ENCODE measurements at regions not wholly inside any gene's neighbourhood (a gene's known extent, or its start where the extent isn't known, plus 50 kb on each side); places are given as distances from the start of the nearest gene placed in this dataset.
"Not testable (repeated sequence)": the region's sequence is repeated elsewhere in the genome, so short reads cannot be mapped to it uniquely, and the experiment has no call there.

DNA sequence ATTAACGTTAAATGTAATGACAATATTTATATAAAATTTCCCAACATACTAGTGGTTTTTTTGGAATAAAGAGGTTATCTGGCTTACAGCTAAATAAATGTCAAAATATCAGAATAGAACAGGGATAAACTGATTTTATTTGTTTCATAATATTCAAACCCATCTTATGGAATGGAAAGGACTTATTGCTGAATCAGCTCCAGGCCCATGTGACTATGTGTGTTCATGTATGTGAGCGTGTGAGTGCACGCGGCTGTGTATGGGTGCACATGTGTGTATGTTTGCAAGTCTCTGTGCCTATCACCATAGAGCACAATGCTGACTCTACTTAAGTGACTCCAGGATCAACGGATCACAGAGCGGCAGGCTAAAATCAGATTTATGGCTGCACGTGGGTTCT, 392.3 kb upstream of the GRM7 start:
- DNase-seq, result no peak

DNA sequence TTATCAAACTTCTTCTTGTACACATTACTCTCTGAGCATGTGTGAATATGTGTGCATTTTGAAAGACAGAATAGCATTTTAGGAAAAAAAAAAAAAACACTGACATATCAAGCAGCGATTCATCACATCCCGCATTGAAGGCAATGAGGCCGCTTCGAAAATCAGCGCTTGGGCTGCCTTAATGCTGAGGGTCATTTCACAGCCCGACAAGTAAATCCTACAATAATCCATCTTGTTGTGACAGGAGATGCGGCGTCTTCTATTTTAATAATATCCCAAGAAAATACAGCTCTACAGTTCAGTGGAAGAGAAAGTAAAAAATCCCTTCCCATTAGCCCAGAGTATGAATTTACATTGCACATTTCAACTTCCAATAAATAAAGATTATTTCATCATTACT, 389.2 kb upstream of the GRM7 start:
- no peak for DNase-seq

DNA sequence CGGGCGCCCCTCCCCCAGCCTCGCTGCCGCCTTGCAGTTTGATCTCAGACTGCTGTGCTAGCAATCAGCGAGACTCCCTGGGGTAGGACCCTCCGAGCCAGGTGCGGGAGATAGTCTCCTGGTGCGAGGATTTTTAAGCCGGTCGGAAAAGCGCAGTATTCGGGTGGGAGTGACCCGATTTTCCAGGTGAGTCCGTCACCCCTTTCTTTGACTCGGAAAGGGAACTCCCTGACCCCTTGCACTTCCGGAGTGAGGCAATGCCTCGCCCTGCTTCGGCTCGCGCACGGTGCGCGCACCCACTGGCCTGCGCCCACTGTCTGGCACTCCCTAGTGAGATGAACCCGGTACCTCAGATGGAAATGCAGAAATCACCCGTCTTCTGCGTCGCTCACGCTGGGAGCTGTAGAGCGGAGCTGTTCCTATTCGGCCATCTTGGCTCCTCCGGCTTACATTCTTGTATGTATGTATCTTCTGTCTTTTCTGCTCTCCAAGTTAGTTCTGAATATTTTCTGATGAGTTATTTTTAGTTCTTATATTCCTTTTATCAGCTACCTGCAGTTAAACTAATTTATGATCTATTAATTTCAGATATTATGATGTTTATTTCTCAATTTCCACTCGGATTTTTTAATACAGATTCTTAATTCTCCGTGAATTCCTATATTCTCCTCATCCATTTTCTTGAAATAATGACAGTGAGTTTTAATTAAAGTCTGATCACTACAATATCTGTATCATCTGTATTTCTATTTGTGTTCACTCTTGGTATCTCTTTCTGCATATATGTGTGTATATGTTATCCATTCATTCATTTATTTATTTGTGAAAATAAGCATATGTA, 370.2 kb upstream of the GRM7 start:
- DNase-seq, result not testable (repeated sequence)

DNA sequence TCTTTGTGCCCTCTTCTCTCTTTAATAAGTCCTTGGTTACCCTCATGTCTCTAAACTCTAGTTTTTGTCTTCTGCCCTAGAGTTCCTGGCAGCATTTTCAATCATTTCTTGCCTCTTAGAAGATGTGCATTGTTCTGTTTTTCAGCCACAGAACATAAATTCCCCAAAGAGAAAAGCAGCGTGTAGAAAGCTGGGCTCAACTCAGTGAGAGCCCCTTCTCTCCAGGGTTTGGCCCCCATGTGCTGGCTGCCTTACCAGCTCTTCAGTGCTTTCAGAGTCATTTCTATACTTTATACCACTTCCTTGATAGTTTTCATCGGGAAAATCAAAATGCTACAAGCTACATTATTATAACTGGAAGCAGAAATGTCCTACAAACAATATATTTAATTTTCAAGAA, 369.1 kb upstream of the GRM7 start:
- DNase-seq, result no peak

DNA sequence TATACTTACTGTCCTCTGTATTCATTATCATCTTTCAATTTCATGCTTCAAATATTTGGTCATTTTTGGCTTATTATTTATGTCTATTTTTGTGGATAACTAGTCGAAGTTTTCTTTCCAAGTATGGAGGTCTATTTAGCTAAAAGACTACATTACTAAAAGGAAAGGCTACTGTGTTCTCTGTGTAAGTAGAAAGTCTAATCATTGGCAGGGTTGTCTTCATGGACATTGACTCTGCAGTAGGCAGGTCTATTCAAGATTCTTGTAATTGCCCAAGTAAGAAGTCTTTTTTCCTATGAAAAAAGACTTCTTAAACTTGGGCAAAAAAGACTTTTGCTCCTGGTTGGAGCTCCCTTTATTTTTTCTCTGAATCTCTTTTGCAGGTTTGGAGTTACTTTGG, 368.6 kb upstream of the GRM7 start:
- no peak for DNase-seq

DNA sequence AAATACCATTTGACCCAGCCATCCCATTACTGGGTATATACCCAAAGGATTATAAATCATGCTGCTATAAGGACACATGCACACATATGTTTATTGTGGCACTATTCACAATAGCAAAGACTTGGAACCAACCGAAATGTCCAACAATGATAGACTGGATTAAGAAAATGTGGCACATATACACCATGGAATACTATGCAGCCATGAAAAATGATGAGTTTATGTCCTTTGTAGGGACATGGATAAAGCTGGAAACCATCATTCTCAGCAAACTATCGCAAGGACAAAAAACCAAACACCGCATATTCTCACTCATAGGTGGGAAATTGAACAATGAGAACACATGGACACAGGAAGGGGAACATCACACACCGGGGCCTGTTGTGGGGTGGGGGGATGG, 362.0 kb upstream of the GRM7 start:
- not testable (repeated sequence) for DNase-seq

DNA sequence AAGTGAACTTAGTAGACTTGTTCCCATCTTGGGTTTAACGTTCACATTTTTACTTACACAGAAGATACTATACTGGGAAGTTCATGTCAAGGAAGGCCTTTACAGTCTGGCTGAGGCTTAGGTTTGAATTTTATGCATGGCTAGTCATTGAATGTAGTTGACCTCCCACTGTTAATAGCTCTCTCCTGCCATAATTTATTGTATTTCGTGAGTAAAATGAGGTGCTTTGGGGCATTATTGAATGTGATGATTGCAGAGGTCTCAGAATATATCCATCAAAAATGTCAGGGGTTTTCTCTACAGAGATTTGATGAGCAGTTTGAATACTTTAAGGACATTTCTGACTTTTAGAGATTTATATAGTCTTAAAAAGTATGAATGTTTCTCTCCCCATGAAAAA, 356.6 kb upstream of the GRM7 start:
- DNase-seq, result no peak

DNA sequence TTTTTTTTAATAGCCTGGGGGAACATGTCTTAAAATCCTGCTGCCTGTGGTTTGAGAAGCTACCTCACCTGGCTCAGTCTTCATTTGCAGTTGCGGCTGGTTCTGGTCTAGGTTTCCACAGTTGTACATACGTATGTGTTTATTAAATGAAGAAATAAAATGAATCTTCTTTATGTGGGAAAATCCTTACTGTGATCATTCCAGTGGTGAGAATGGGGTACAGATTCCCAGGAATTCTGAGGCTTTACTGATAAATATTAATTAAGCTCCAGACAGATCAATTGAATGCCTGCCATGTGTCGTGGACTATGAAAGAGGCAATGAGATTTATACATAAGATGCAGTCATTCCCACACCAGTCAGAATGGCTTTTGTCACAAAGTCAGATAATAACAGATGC, 356.1 kb upstream of the GRM7 start:
- no peak for DNase-seq

DNA sequence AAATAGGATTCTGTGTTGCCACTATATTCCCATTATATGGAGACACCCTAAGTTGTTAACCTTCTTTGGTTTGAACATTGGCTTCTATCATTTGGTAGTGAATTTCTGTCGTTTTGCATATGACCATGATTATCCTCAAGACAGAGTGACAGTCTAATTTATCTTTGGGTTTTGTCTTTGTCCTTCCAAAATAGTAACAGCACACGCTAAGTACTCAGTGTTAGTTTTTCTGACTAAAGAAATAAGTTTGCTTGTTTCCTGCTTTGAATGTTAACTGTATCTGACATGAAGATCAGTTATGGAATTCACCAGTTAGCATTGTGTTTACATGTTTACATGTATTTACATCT, 352.5 kb upstream of the GRM7 start:
- no peak for DNase-seq

DNA sequence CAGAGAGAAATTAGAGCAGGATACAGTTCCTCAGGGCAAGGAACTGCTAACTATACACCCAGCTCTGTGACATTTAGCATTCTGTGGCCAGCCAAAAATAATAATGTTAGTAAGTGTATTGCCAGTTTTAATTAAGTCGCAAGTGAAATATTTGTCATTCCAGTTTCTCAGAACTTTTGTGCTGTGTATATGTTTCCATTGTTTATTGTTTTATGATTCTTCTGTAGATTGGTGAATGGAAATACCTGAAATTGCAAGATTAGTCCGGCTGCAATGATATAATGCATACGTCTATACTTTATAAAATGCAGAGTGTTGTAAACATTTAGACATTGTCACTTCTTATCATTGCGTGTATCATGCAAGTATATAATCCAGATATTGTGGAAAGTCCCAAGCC, 351.3 kb upstream of the GRM7 start:
- DNase-seq, result no peak

DNA sequence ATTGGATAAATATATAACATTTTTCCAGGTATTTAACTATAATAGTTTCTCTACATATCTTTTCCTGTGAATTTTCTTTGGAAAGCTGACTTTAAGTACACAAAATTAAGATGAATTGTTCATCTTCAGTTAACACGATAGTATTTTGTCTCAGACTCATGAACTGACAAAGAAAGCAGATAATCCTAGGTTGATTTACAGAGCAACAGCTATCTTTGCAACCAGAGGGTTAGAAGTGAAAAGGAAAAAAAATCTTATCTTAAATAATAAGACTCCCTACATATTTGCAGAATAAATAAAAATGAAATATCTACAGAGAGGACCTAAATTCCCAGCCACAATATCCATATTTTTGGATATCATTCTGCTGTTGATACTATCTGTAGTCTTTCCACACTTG, 350.2 kb upstream of the GRM7 start:
- DNase-seq, result no peak

DNA sequence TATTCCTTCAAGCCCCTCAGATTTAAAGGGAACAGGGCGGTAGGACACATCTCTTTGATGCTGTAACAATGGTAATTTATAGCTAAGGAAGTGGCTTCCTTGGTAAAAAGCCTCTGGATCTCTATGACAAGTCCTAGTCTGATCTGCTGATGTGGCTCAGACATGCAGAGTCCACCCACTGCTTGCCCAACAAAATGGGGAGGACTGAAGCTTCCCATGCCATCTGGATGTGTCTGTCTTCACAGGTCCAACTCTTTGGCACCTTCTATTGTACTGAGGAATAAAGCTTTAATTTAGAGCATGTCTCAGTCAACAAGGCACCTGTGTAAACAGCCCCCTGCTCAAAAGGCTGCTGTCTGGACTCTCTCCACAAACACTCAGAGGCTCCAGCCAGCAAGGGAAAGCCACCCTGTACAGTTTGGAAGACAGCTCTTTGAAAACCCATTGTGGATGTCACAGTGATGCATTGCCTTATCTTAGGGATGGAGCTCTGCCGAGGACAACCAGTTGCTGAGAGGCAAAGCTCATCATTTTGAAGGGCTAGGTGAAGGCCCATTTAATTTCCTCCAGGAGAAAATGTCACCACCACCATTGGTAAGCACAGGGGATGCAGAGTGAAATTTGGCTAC, 348.6 kb upstream of the GRM7 start:
- DNase-seq, result no peak

DNA sequence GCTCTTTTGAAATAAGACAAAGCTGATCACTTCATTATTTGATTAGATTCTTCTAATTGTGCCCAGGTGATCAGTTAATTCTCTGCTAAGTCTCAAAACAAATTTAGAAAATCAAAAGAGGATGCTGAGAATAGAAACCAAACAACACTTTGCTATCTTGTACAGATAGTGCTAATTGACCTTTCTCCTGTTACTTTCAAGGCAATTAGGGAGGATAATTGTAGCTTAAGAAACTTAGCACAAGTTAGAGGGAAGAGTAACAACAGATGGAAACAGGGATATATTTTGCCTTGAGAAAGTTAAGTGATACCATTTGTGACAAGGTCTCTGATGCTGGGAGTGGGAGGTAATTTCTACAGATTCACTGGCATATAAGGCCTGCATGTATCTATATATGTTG, 344.8 kb upstream of the GRM7 start:
- no peak for DNase-seq

DNA sequence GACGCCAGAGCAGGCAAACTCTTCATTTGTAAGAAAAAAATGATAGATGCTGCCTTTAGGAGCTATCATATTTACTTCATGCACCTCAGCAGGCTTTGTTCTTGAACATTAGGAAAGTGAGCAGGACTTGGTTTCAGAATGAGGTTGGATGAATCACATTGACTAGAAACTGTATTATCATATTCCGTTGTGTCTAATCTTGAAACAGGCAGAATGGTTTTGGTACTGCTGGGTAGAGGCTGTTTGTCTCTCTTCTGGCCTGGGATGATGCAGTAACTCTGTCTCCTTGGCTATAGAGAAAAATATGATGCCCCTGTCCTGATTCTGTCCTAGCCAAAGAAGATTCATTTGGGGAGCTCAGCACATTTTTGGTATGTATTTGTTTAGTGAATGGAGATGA, 344.2 kb upstream of the GRM7 start:
- DNase-seq, result no peak

DNA sequence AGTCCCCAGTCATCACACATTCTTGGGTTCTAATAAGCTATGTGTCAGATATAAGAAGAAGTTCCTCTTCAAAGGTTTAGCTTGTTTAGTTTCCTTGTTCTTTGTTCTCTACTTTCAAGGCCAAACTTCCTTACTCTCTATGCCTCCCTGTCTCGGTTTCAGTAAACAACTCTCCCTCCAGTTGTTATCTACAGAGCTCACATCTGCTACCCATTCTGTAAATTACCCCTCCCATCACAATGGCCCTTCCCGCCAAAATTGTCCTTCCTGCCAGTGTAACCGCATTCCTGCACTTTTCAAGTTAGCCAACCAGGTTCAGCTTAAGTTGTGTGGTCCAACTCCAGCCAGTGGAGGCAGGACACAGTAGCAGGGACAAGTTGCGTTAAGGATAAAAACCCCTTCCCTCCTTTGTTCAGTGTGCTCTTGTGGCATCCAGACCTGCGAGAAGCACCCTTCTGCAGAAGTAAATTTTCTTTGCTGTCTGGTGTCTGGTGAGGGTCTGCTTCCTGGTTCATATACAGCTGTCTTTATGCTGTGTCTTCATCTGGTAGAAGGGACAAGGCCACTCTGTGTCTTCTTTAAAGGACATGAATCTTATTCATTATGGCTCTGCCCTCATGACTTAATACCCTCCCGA, 342.1 kb upstream of the GRM7 start:
- DNase-seq, result no peak

DNA sequence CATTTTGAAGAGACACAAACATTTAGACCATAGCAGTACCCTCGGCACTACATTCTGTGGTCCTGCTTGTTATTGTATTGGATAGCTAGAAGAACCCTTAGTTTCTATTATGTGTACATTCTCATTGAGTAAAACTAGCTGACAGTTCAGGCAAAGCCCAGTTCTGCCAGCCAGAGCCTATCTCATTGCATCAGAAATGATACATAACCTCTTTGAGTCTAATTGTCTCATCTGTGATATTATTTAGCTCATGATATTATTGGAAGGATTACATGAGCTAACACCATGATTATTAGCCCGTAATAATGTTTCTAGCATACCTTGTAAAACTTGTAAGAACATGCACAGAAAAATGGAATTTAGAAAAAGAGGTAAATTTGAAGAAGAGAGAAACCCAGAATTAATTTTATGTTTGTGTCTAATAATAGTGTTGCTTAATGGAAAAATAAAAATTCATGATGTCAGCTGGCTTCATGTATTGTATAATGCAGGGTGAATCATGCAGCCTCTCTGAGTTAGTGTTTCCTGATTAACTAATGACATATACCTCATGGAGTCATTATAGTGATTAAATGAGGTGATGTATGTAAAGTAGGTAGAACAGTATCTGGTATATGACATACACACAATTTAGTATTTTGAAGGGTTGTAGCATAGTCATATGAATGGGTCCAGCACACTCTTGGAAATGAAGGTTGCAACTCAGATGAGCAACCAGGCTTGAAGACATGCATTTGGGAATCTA, 339.4 kb upstream of the GRM7 start:
- no peak for DNase-seq

DNA sequence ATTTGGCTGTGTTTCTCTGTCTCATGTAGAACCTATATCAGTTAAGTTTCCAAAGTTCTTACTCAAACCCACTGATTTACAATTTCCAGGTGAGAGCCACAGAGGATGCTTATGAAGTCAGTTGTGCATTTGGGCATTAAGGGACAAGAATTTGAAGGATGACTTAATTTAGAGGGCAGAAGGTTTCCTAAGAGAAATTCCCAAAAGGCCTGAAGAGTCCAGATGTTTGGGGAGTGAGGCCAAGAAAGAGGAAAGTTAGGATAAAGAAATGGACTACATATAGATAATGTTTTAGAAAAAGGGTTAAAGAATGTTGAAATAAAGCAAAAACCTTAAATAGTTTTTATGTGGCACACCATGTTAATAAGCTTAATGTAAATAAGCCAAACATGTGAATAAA, 338.7 kb upstream of the GRM7 start:
- DNase-seq, result no peak

DNA sequence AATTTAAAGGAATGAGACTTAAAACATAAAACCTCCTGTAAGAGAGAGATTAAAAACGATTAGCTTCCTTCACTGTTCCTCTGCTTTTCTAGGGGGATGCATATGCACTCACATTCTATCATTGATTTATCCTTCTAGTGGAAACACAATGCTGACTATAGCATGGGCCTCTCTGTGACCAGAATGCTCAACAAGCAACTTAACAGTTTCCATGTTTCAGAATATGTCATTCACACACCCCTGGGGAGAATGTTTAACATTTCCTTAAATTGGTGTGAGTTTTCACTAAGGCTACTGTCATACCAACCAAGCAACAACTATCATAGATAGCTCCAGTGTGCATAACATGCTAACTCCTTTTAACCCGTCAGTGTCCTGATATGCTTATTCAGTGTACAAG, 337.9 kb upstream of the GRM7 start:
- DNase-seq, result no peak

DNA sequence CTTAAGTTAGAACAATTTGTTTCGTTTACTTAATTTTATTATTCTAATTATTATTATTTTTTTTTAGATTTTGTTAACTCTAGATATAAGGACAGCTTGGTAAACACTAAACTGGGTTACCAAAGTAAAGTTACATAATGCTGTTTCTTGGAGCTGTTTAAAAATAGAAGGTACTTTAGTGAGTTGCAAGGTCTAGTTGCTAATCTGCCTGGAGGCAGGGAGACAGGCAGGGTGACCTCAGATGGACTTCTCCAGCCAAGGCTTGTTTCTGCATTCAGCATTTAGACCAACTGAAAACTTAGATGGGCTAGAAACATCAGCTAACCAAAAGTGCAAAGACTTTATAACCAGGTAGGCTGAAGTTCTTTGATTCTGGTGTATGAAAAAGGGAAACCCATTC, 336.4 kb upstream of the GRM7 start:
- DNase-seq, result no peak

DNA sequence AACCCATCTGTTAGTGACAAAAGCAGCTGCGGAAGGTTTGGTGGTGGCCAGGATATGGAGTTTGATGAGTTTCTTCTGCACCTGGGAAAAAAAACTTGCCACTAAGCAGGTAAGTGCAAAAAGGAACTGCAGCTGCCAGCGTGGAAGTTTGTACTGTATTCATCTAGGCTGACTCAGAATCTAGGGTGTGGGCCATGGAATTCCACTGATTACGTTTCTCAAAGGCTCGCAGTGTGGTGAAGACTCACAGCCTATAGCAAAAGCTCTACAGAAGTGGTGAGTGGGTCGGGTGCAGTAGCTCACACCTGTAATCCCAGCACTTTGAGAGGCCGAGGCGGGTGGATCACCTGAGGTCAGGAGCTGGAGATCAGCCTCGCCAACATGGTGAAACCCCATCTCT, 334.6 kb upstream of the GRM7 start:
- no peak for DNase-seq

DNA sequence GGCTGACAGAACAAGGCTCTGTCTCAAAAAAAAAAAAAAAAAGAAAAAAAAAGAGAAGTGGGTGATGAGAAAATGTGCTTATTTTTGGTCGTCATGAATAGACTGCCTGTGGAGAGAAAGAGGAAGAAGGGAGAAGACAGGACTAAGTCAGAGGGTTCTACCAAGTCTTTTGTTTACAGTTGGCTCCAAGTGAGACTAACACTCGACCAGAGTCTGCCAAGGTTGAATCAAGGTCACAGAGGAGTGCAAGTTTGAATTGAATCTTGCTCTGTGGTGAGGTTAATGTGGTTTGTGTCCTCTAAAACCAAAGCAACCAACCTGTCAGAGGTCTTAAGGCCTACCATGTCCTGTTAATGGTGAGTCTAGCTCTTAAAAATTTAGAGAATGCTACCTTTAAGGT, 334.1 kb upstream of the GRM7 start:
- peak; percentile 38 for DNase-seq

DNA sequence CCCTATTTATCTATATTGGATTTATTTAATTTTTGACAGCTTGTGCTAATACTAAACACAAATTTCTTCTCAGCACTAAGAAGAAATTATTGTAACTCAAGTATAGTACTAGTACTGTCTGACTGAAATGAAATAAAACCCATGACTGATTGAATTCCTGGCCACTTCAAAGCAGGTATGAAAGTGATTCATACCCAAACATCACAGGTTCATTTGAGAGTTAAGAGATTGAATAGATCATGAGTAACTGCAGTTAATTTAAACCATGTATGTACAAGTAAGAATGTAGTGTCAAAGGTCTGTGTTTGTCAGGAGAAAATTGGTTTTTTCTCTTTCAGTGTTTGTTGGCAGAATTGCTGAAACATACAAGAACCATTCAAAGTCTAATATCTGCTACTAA, 332.0 kb upstream of the GRM7 start:
- DNase-seq, result no peak

DNA sequence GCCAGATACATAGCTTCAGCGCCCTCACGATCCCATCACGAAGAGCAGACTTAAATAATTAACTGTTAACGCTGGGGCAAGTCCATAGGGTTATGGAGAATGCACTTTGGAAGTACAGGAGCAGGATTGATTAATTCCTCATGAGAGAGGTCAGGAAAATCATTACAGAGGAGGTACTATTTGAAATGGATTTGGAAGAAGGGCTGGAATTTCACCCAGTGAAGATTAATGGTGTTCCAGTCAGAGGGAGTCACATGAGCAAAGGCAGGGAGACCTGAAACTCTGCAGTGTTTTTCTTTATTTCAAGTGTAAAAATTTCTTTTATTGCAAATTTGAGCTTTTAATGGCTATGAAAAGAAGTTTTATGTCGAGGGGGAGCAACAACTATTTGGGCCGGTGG, 329.8 kb upstream of the GRM7 start:
- DNase-seq, result no peak

DNA sequence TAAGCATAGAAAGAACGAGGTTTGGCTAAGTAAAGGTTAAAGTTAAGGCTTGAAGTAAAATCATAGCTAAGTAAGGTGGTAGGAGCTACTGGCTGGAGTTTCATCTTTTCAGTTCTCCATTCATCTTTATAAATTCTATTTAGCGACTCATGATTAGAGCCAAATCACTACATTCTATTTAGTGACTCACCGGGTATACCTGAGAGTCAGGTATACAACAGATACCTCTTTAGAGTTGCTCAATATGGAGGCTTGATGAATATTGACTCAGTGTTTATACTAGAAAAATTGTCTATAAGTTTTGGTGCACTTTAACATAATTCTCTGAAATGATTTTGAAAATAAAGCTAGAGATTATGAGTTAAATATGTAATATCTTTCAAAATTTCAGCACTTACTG, 328.8 kb upstream of the GRM7 start:
- DNase-seq, result no peak
